ENCODE measurements at regions not wholly inside any gene's neighbourhood (a gene's known extent, or its start where the extent isn't known, plus 50 kb on each side); places are given as distances from the start of the nearest gene placed in this dataset.

DNA sequence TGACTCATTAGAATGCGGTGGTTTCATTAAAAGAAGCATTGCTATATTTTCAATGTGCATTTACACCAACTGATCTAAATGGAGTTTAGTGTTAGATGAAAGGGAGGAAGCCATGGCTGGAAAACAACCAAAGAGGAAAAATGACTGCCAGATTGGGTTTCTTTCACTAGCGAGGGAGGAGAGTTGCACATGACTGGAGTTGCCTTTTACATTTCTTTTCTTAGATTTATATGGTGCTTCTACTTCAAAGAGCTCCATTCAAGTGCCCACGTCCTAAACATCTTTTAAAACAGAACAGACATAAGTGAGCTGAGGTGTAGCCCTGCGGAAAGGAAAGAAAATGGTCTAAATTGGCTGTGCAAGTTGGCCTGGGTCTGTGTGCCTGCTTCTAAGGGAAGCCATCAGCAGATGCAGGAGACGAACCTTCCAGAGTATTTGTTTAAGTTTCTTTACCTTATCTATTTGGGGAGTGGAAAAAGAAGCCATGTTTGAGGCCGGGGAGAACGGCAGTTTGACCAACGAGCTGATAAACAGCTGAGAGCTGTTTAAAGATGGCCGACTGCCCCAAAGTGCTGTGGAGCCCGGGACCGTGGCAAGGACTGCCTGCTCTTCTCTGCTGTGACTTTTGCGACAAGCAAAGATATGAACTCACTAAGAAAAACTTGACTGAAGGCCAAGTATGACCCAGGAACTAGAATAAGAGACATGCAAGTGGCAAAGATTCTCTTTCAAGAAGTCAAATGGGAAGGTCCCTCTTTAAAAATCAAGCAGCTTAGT, 327.0 kb downstream of the ZNF516 start:
- Histone ChIP-seq H3K4me3 (ENCODE audit: low read depth in 1 of 5, low read length in 5 of 5) (no peak overlapping the region), H3K9ac (ENCODE audit: low read length in 5 of 5) (no peak overlapping the region), H3K36me3 (ENCODE audit: control insufficient read depth in 5 of 5, insufficient read depth in 5 of 5, low read length in 5 of 5) (no peaks in the 10 kb centered on the region), H3K4me1 (ENCODE audit: control insufficient read depth in 5 of 5, insufficient read depth in 5 of 5, low read length in 5 of 5) (peaks cover 0 to 1% (median 0%) of the 10 kb centered on the region in 5 donors), H3K27ac (ENCODE audit: low read depth, low read length) (no peak overlapping the region), H3K9me3 (ENCODE audit: control insufficient read depth in 5 of 5, low read length in 5 of 5) (no peaks in the 10 kb centered on the region), H3K27me3 (ENCODE audit: control insufficient read depth in 5 of 5, insufficient read depth in 4 of 5, low read length in 5 of 5) (no peaks in the 10 kb centered on the region)

DNA sequence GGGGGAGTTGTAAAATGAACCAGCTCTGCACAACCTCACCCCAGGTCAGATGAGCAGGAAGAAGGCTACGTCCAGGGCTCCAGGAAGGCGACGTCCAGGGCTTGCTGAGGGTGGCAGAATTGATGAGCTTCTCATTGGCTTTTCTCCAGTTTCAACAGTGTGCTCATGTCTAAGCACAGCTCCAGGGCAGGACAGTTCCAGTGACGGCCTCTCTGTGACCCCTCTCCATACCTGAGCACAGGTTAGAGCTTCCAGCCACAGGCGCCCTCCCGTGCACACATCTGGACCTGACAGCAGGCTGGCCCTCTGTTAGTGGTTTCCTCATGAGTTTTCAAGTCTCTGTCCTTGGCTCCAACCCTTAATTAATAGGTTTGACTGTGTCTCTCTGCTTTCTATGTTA, 327.6 kb downstream of the ZNF516 start:
- no peak overlapping the region for H3K27ac ChIP-seq (ENCODE audit: low read depth, low read length)
- H3K4me1 ChIP-seq (ENCODE audit: control insufficient read depth in 5 of 5, insufficient read depth in 5 of 5, low read length in 5 of 5): peaks cover 0 to 1% (median 0%) of the 10 kb centered on the region in 5 donors

DNA sequence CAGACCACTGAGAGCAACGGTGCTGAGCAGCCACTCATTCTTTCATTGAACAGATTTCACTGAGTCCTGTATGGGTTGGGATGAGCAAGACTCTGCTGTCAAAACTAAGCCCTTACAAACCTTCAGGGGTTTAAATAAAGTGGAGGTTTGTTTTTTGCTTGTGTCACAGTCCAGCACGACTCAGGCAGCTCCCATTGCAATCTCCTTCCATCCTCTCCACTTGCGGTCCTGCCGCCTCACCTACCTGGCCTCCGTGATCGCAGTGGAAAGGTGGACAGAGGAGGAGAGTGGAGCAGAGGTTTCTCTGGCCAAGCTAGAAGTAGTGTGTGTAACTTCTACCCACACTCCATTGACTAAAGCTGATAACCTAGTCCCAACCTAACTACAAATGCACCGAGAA, 332.2 kb downstream of the ZNF516 start:
- H3K9ac ChIP-seq (ENCODE audit: low read length in 5 of 5): no peak overlapping the region
- no peak overlapping the region for H3K4me3 ChIP-seq (ENCODE audit: low read depth in 1 of 5, low read length in 5 of 5)
- H3K9me3 ChIP-seq (ENCODE audit: control insufficient read depth in 5 of 5, low read length in 5 of 5): no peaks in the 10 kb centered on the region
- H3K36me3 ChIP-seq (ENCODE audit: control insufficient read depth in 5 of 5, insufficient read depth in 5 of 5, low read length in 5 of 5): no peaks in the 10 kb centered on the region
- no peak overlapping the region for H3K27ac ChIP-seq (ENCODE audit: low read depth, low read length)
- peaks cover 0 to 1% (median 0%) of the 10 kb centered on the region in 5 donors for H3K4me1 ChIP-seq (ENCODE audit: control insufficient read depth in 5 of 5, insufficient read depth in 5 of 5, low read length in 5 of 5)
- no peaks in the 10 kb centered on the region for H3K27me3 ChIP-seq (ENCODE audit: control insufficient read depth in 5 of 5, insufficient read depth in 4 of 5, low read length in 5 of 5)

More for the DNA sequence above, 327.6 kb downstream of the ZNF516 start:
- no peaks in the 10 kb centered on the region for H3K27me3 ChIP-seq (ENCODE audit: control insufficient read depth in 5 of 5, insufficient read depth in 4 of 5, low read length in 5 of 5)
- no peaks in the 10 kb centered on the region for H3K9me3 ChIP-seq (ENCODE audit: control insufficient read depth in 5 of 5, low read length in 5 of 5)
- H3K36me3 ChIP-seq (ENCODE audit: control insufficient read depth in 5 of 5, insufficient read depth in 5 of 5, low read length in 5 of 5): no peaks in the 10 kb centered on the region
- H3K4me3 ChIP-seq (ENCODE audit: low read depth in 1 of 5, low read length in 5 of 5): no peak overlapping the region
- no peak overlapping the region for H3K9ac ChIP-seq (ENCODE audit: low read length in 5 of 5)

DNA sequence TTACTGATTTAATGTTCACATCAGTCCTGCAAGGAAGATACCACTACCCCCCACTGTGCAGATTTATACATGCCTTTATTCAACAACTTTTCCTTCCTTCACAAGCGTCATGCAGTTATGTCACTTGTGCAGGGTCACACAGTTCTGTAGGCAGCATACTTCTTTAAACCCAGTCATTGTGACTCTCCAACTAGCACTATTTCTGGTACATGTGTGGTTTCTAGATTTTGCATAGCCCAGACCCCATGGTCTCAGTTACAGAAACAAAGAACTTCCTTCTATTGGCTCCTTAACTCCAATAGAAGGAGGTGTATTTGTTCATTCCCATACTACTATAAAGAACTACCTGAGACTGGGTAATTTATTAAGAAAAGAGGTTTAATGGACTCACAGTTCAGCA, 333.1 kb downstream of the ZNF516 start:
- Histone ChIP-seq H3K9me3 (ENCODE audit: control insufficient read depth in 5 of 5, low read length in 5 of 5) (no peaks in the 10 kb centered on the region), H3K4me3 (ENCODE audit: low read depth in 1 of 5, low read length in 5 of 5) (no peak overlapping the region), H3K4me1 (ENCODE audit: control insufficient read depth in 5 of 5, insufficient read depth in 5 of 5, low read length in 5 of 5) (no peaks in the 10 kb centered on the region), H3K27me3 (ENCODE audit: control insufficient read depth in 5 of 5, insufficient read depth in 4 of 5, low read length in 5 of 5) (no peaks in the 10 kb centered on the region), H3K27ac (ENCODE audit: low read depth, low read length) (no peak overlapping the region), H3K9ac (ENCODE audit: low read length in 5 of 5) (no peak overlapping the region), H3K36me3 (ENCODE audit: control insufficient read depth in 5 of 5, insufficient read depth in 5 of 5, low read length in 5 of 5) (no peaks in the 10 kb centered on the region)

DNA sequence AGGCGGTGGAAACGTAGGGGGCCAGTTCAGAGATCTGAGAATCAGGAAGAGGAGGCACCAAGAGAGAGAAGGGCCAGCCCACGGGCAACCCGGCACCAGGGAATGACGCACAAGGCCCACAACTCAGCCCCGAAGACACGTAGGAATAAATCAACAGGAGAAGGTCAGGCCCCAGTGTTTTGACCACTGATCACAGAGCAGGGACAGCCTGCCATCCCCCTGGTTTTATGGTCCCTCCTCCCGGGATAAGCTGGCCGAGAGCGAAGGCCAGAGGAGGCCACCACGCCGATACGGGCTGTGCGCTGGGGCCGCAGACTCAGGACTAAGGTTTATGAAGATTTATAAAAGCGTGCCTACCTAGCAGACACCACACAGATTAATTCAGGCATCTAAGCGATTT, 341.4 kb downstream of the ZNF516 start:
- Histone ChIP-seq H3K9me3 (ENCODE audit: control insufficient read depth in 5 of 5, low read length in 5 of 5) (no peaks in the 10 kb centered on the region), H3K9ac (ENCODE audit: low read length in 5 of 5) (no peak overlapping the region), H3K27ac (ENCODE audit: low read depth, low read length) (no peak overlapping the region), H3K27me3 (ENCODE audit: control insufficient read depth in 5 of 5, insufficient read depth in 4 of 5, low read length in 5 of 5) (no peaks in the 10 kb centered on the region), H3K4me3 (ENCODE audit: low read depth in 1 of 5, low read length in 5 of 5) (no peak overlapping the region), H3K4me1 (ENCODE audit: control insufficient read depth in 5 of 5, insufficient read depth in 5 of 5, low read length in 5 of 5) (no peaks in the 10 kb centered on the region), H3K36me3 (ENCODE audit: control insufficient read depth in 5 of 5, insufficient read depth in 5 of 5, low read length in 5 of 5) (no peaks in the 10 kb centered on the region)

DNA sequence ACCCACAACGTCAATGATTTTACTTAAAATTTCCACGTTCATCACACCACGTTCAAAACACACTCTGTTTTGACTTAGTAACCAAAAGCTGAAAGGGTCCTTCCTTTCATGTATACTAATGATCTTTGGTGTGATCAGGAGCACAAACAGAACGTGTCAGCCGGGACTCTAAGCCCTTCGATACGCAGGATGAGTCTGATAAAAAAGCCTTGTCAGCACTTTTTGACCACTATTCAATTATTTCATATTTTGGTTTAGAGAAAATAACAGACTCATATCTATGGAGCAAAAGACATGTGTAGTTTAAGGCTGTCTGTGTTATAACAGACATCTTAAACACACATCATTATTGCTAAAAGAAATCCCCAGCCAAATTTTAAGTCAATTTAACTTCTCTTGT, 345.3 kb downstream of the ZNF516 start:
- Histone ChIP-seq H3K4me3 (ENCODE audit: low read depth in 1 of 5, low read length in 5 of 5) (no peak overlapping the region), H3K4me1 (ENCODE audit: control insufficient read depth in 5 of 5, insufficient read depth in 5 of 5, low read length in 5 of 5) (no peaks in the 10 kb centered on the region), H3K9ac (ENCODE audit: low read length in 5 of 5) (no peak overlapping the region), H3K27ac (ENCODE audit: low read depth, low read length) (no peak overlapping the region), H3K9me3 (ENCODE audit: control insufficient read depth in 5 of 5, low read length in 5 of 5) (no peaks in the 10 kb centered on the region), H3K36me3 (ENCODE audit: control insufficient read depth in 5 of 5, insufficient read depth in 5 of 5, low read length in 5 of 5) (no peaks in the 10 kb centered on the region), H3K27me3 (ENCODE audit: control insufficient read depth in 5 of 5, insufficient read depth in 4 of 5, low read length in 5 of 5) (peaks cover 0 to 1% (median 0%) of the 10 kb centered on the region in 5 donors)

DNA sequence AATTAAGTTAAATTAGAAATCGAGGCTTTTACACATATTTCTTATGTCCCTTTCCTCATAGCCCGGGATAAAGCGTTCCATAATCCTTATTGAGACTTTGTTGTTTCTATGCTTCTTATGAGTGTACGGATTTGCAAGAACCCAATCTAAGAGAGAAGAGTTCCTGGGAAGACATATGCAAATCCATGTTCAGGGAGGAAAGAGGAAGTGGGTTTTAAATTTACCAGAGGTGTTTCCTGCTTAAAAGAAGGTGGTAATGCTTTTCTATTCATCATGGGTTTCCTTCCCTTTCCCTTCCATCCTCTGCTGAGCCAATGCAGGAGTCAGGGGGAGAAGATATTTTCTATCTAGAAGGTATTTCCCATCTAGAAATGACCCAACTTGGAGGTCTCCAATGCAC, 345.8 kb downstream of the ZNF516 start:
- Histone ChIP-seq H3K9me3 (ENCODE audit: control insufficient read depth in 5 of 5, low read length in 5 of 5) (no peaks in the 10 kb centered on the region), H3K4me1 (ENCODE audit: control insufficient read depth in 5 of 5, insufficient read depth in 5 of 5, low read length in 5 of 5) (no peaks in the 10 kb centered on the region), H3K4me3 (ENCODE audit: low read depth in 1 of 5, low read length in 5 of 5) (no peak overlapping the region), H3K27me3 (ENCODE audit: control insufficient read depth in 5 of 5, insufficient read depth in 4 of 5, low read length in 5 of 5) (peaks cover 0 to 2% (median 0%) of the 10 kb centered on the region in 5 donors), H3K36me3 (ENCODE audit: control insufficient read depth in 5 of 5, insufficient read depth in 5 of 5, low read length in 5 of 5) (no peaks in the 10 kb centered on the region), H3K9ac (ENCODE audit: low read length in 5 of 5) (no peak overlapping the region), H3K27ac (ENCODE audit: low read depth, low read length) (no peak overlapping the region)

DNA sequence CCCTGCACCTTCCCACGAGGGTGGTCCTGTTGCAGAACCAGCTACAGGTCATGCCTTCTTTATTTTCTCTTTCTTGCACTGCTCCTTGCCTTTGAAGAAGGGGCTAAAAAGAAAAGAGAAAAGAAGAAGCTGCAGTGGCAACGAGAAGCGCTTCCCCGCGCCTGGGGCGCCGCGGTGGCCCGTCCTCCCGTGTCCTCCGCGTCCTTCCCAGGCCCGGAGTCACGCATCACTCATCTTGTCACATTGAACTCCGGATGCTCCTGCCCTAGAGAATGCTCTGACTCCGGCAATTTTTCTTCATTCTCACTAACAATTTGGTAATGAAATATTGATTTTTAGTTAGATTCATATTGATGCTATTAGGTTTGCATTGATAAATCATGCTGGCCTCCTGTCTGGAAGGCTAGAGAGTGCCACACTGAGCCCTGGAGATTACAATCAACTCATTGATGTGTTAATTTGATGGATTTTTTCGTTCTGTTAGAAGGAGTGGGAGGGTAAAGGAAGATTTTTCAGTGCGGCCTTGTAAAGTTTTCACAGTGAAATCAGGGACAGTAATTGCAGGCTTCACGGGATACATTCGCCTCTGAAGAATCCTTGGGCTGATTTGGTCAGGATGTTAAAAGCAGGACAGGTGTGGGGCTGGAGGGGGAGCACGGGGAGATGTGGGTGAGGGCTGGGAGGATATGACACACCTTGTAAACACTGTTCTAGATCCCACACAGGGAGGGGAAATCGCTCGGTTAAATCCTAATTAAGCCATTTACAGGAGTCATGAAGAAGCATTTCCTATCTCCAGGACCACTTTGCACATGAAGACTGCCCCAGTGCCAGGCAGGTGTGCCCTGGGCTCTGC, 349.3 kb downstream of the ZNF516 start:
- no peak overlapping the region for H3K9ac ChIP-seq (ENCODE audit: low read length in 5 of 5)
- no peak overlapping the region for H3K4me3 ChIP-seq (ENCODE audit: low read depth in 1 of 5, low read length in 5 of 5)
- no peaks in the 10 kb centered on the region for H3K9me3 ChIP-seq (ENCODE audit: control insufficient read depth in 5 of 5, low read length in 5 of 5)
- H3K36me3 ChIP-seq (ENCODE audit: control insufficient read depth in 5 of 5, insufficient read depth in 5 of 5, low read length in 5 of 5): no peaks in the 10 kb centered on the region
- peaks cover 0 to 2% (median 0%) of the 10 kb centered on the region in 5 donors for H3K27me3 ChIP-seq (ENCODE audit: control insufficient read depth in 5 of 5, insufficient read depth in 4 of 5, low read length in 5 of 5)
- H3K4me1 ChIP-seq (ENCODE audit: control insufficient read depth in 5 of 5, insufficient read depth in 5 of 5, low read length in 5 of 5): no peaks in the 10 kb centered on the region
- H3K27ac ChIP-seq (ENCODE audit: low read depth, low read length): no peak overlapping the region

DNA sequence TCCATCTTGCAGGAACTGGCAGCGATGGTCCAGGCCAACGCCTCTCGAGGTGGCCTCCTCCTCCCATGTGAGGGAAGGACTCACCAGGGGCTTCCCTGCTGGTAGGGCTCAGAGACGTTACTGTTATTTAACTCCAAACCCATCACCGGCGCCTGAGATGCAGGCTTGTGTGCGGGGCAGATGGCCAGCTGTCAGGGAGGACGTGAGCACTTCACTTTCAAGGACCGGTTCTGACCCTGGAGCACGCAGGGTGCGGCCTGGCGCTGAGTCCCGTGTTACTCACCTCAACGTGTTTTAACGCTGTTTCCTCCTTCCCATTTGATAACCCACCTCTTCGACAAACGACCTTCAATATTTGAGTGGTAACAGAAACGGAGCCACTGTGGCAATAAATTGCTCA, 350.2 kb downstream of the ZNF516 start:
- Histone ChIP-seq H3K9ac (ENCODE audit: low read length in 5 of 5) (no peak overlapping the region), H3K4me3 (ENCODE audit: low read depth in 1 of 5, low read length in 5 of 5) (no peak overlapping the region), H3K4me1 (ENCODE audit: control insufficient read depth in 5 of 5, insufficient read depth in 5 of 5, low read length in 5 of 5) (no peaks in the 10 kb centered on the region), H3K9me3 (ENCODE audit: control insufficient read depth in 5 of 5, low read length in 5 of 5) (no peaks in the 10 kb centered on the region), H3K27me3 (ENCODE audit: control insufficient read depth in 5 of 5, insufficient read depth in 4 of 5, low read length in 5 of 5) (peaks cover 0 to 2% (median 0%) of the 10 kb centered on the region in 5 donors), H3K27ac (ENCODE audit: low read depth, low read length) (no peak overlapping the region), H3K36me3 (ENCODE audit: control insufficient read depth in 5 of 5, insufficient read depth in 5 of 5, low read length in 5 of 5) (no peaks in the 10 kb centered on the region)

DNA sequence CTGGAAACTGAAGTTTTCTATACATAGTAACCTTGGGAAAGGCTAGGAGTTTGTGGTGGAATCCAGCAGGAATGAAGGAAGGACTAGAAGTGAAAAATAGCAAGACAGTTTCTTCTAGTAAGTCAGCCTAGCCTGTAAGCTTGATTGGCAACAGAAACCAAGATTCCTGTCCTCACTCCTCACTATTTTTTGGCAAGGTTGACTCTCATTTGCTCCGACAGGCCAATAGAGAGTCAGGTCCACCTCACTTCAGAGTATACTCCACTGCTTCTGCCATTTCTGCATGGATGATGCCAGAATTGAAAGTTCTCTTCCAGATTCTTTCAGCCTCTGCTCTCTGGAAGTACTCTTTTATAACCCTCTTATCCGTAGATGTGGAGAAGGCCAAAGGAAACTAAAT, 352.4 kb downstream of the ZNF516 start:
- Histone ChIP-seq H3K27ac (ENCODE audit: low read depth, low read length) (no peak overlapping the region), H3K27me3 (ENCODE audit: control insufficient read depth in 5 of 5, insufficient read depth in 4 of 5, low read length in 5 of 5) (peaks cover 0 to 2% (median 0%) of the 10 kb centered on the region in 5 donors), H3K36me3 (ENCODE audit: control insufficient read depth in 5 of 5, insufficient read depth in 5 of 5, low read length in 5 of 5) (no peaks in the 10 kb centered on the region), H3K9ac (ENCODE audit: low read length in 5 of 5) (no peak overlapping the region), H3K4me1 (ENCODE audit: control insufficient read depth in 5 of 5, insufficient read depth in 5 of 5, low read length in 5 of 5) (no peaks in the 10 kb centered on the region), H3K9me3 (ENCODE audit: control insufficient read depth in 5 of 5, low read length in 5 of 5) (no peaks in the 10 kb centered on the region), H3K4me3 (ENCODE audit: low read depth in 1 of 5, low read length in 5 of 5) (no peak overlapping the region)
